Heart left ventricle (tissue), 13 donors: ENCODE measurements at regions not wholly inside any gene's neighbourhood (a gene's known extent, or its start where the extent isn't known, plus 50 kb on each side); places are given as distances from the start of the nearest gene placed in this dataset.

Experiments used
- POLR2A ChIP-seq, 2 donors: fragments of 450-650 bp; IDR thresholded peaks; one replicate each; pipeline ENCODE4 v1.6.1; 2017; ENCODE audit warnings: antibody characterized with exemption in 2 of 2, mild to moderate bottlenecking in 2 of 2, moderate library complexity in 2 of 2
- TF ChIP-seq, protein P1 (sequence below), 12 donors: fragments of 200-600 bp; sonication (generic) in 4 of 12; IDR thresholded peaks; one replicate each; pipeline versions ENCODE4 v1.5.0 to v1.8.0; 2018 to 2022; ENCODE audit warnings: antibody characterized with exemption in 12 of 12, mild to moderate bottlenecking in 5 of 12
- donor health status: ischemic (EF 13 %, LVEDD 7.1; RV severe dilation, severe dysfunction).
- donor health status: DM: no; HTN: yes; CAD: no.
- donor health status: DM: no; HTN: no; CAD: no.
- donor health status: ischemic (EF 25% LVEDD 6.9; RV normal size, moderate dysfunction).
- donor health status: ischemic (EF 25% LVEDD 5.7; RV mildly dilated, moderate dysfunction).
- donor health status: ischemic (EF 35%, LVEDD 5.7; RV mildly dilated, moderate dysfunction).
- donor health status: nonischemic (EF 11% LVEDD 7.7; RV severe dilation, severe dysfunction).
- donor health status: DM: yes; HTN: yes; CAD: no.
- donor health status: PGD.
- donor health status: ischemic (EF 29% LVEDD 5.4; RV normal size, mild dysfunction).
- donor health status: nonischemic (EF 23%, LVEDD 6.1; RV moderate dilation, normal function).

DNA sequence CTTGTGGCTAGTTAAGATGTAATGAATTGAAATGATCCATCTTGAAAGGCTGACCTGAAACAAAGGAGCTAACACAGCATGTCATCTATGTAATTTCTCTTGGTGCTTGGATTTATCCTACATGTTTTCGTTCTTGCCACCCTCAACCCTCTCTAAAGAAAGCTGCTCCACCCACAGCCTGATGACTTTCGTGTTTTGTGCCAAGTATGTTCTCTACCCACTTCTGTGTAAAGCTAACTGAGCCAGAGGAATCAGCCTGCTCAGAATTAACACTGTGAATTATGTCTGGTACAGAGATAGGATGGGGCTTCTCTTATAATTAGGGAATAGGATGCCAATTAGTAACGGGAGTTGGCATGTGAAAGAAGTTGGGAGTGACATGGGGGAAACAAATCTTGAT lies 67.9 kb upstream of the MLIP start:
- TF ChIP-seq, protein P1, sequence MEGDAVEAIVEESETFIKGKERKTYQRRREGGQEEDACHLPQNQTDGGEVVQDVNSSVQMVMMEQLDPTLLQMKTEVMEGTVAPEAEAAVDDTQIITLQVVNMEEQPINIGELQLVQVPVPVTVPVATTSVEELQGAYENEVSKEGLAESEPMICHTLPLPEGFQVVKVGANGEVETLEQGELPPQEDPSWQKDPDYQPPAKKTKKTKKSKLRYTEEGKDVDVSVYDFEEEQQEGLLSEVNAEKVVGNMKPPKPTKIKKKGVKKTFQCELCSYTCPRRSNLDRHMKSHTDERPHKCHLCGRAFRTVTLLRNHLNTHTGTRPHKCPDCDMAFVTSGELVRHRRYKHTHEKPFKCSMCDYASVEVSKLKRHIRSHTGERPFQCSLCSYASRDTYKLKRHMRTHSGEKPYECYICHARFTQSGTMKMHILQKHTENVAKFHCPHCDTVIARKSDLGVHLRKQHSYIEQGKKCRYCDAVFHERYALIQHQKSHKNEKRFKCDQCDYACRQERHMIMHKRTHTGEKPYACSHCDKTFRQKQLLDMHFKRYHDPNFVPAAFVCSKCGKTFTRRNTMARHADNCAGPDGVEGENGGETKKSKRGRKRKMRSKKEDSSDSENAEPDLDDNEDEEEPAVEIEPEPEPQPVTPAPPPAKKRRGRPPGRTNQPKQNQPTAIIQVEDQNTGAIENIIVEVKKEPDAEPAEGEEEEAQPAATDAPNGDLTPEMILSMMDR (IDR thresholded peaks at IDR 0.05): no peak
- TF ChIP-seq POLR2A (IDR thresholded peaks at IDR 0.05): no peak
